ENCODE measurements at regions not wholly inside any gene's neighbourhood (a gene's known extent, or its start where the extent isn't known, plus 50 kb on each side); places are given as distances from the start of the nearest gene placed in this dataset.

DNA sequence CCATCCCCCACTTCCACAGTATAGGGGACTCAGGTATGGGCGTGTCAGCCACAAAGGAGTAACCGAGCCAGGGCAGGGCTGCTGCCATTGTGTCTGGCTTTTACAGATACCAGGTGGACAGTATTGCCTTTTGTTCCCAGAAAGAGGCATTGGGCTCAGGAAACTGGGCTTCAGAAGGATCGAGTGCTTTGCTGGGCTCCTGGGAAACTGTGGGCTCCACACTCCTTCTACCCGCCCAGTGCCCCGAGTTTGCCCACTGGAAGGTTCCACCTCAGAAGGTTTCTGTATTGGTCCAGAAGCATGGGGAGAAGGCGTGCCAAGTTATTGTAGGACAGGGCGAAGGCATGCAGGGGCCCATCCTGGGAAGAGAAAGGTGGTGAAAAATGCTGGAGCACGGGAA, 894.4 kb downstream of the TBC1D22A start:
- no peak for TF ChIP-seq EZH2 (IDR thresholded peaks at IDR 0.05)
- TF ChIP-seq POLR2AphosphoS5 (IDR thresholded peaks at IDR 0.05; ENCODE audit: borderline replicate concordance, low read depth, low read length) = no peak
- TF ChIP-seq FOXP2 (optimal IDR thresholded peaks at IDR 0.05; ENCODE audit: control extremely low read depth, extremely low read length, insufficient read depth) = no peak
